WTC11 (cell line): ENCODE measurements at regions not wholly inside any gene's neighbourhood (a gene's known extent, or its start where the extent isn't known, plus 50 kb on each side); places are given as distances from the start of the nearest gene placed in this dataset.
A peak's percentile ranks its signal among the peaks of the same experiment; 100 is the strongest.

Experiments used
- ATAC-seq: fragments of 200-7000 bp; cut with Tn5 transposase; 2 replicates; pipeline ENCODE4 v1.10.0; 2021; ENCODE audit warnings: mild to moderate bottlenecking, moderate library complexity
- CTCF ChIA-PET: fragments of 300-600 bp; sonication (Branson Sonifier 250); formaldehyde crosslinking; loops from one replicate; lab custom pipeline; 2021; ENCODE audit warnings: antibody characterized with exemption; lab: Charles Lee
- POLR2A ChIA-PET: fragments of 350-600 bp; sonication (Branson Sonifier 250); formaldehyde crosslinking; loops from one replicate; lab custom pipeline; 2021; ENCODE audit warnings: antibody characterized with exemption; lab: Charles Lee
- DNase-seq: peaks from one replicate; pipeline ENCODE4 v3.0.0; 2021; ENCODE audit warnings: low spot score
- H3K27ac Mint-ChIP-seq: 2 replicates; pipeline ENCODE4 v1.8.0; 2021; ENCODE audit warnings: mixed read lengths
- H3K27me3 Mint-ChIP-seq: 2 replicates; pipeline ENCODE4 v1.8.0; 2021; ENCODE audit warnings: low read depth, mild to moderate bottlenecking, moderate library complexity, mixed read lengths
- H3K36me3 Mint-ChIP-seq: 2 replicates; pipeline ENCODE4 v1.8.0; 2021; ENCODE audit warnings: mixed read lengths
- H3K4me1 Mint-ChIP-seq: 2 replicates; pipeline ENCODE4 v1.8.0; 2022; ENCODE audit warnings: mixed read lengths
- H3K4me3 Mint-ChIP-seq: 2 replicates; pipeline ENCODE4 v1.8.0; 2021; ENCODE audit warnings: mild to moderate bottlenecking, moderate library complexity, mixed read lengths
- H3K9me3 Mint-ChIP-seq: 2 replicates; pipeline ENCODE4 v1.8.0; 2021; ENCODE audit warnings: mixed read lengths
- AFF4 ChIP-seq: sonication (generic); formaldehyde crosslinking; IDR thresholded peaks from 2 replicates; pipeline ENCODE4 v1.8.1; 2023; ENCODE audit warnings: mild to moderate bottlenecking, missing genetic modification reagents, borderline replicate concordance
- E2F1 ChIP-seq: sonication (generic); formaldehyde crosslinking; IDR thresholded peaks from 2 replicates; pipeline ENCODE4 v1.8.0; 2022; ENCODE audit warnings: mild to moderate bottlenecking, missing genetic modification reagents
- FOXP1 ChIP-seq: sonication (generic); formaldehyde crosslinking; IDR thresholded peaks from 2 replicates; pipeline ENCODE4 v1.8.0; 2022; ENCODE audit warnings: missing genetic modification reagents, mild to moderate bottlenecking, moderate library complexity, borderline replicate concordance
- GABPB1 ChIP-seq: sonication (generic); formaldehyde crosslinking; IDR thresholded peaks from 2 replicates; pipeline ENCODE4 v1.8.1; 2023; ENCODE audit warnings: mild to moderate bottlenecking, missing genetic modification reagents
- GTF2I ChIP-seq: fragments of 250-450 bp; sonication (Bioruptor Pico); conservative IDR thresholded peaks from 2 replicates; pipeline ENCODE4 v1.4.0; 2021; ENCODE audit warnings: mild to moderate bottlenecking
- HMGA2 ChIP-seq: fragments of 250-450 bp; sonication (Bioruptor Pico); IDR thresholded peaks from 2 replicates; pipeline ENCODE4 v1.4.0; 2021; ENCODE audit warnings: mild to moderate bottlenecking, moderate library complexity
- JUN ChIP-seq: sonication (generic); formaldehyde crosslinking; IDR thresholded peaks from 2 replicates; pipeline ENCODE4 v1.8.0; 2023; ENCODE audit warnings: mild to moderate bottlenecking, missing genetic modification reagents
- MAX ChIP-seq: sonication (generic); formaldehyde crosslinking; IDR thresholded peaks from 2 replicates; pipeline ENCODE4 v1.8.0; 2022; ENCODE audit warnings: mild to moderate bottlenecking, missing genetic modification reagents
- MYBL2 ChIP-seq: sonication (generic); formaldehyde crosslinking; IDR thresholded peaks from 2 replicates; pipeline ENCODE4 v1.8.1; 2023; ENCODE audit warnings: mild to moderate bottlenecking, moderate library complexity, missing genetic modification reagents
- OVOL2 ChIP-seq: fragments of 250-450 bp; sonication (Bioruptor Pico); IDR thresholded peaks from 2 replicates; pipeline ENCODE4 v1.9.0; 2021; ENCODE audit warnings: mild to moderate bottlenecking, borderline replicate concordance
- PRDM15 ChIP-seq: sonication (generic); formaldehyde crosslinking; IDR thresholded peaks from 2 replicates; pipeline ENCODE4 v1.8.0; 2022; ENCODE audit warnings: missing genetic modification reagents
- PREB ChIP-seq: sonication (generic); formaldehyde crosslinking; IDR thresholded peaks from 2 replicates; pipeline ENCODE4 v1.8.1; 2022; ENCODE audit warnings: mild to moderate bottlenecking, missing genetic modification reagents, moderate library complexity, borderline replicate concordance
- SP1 ChIP-seq: sonication (generic); formaldehyde crosslinking; conservative IDR thresholded peaks from 2 replicates; pipeline ENCODE4 v1.8.1; 2022; ENCODE audit warnings: missing genetic modification reagents
- STAT6 ChIP-seq: sonication (generic); formaldehyde crosslinking; conservative IDR thresholded peaks from 2 replicates; pipeline ENCODE4 v1.8.1; 2023; ENCODE audit warnings: mild to moderate bottlenecking, low read depth, missing genetic modification reagents, moderate library complexity
- USF1 ChIP-seq: sonication (generic); formaldehyde crosslinking; IDR thresholded peaks from 2 replicates; pipeline ENCODE4 v1.8.0; 2022; ENCODE audit warnings: mild to moderate bottlenecking, missing genetic modification reagents
- ZNF425 ChIP-seq: fragments of 250-450 bp; sonication (Bioruptor Pico); conservative IDR thresholded peaks from 2 replicates; pipeline ENCODE4 v1.9.0; 2021; ENCODE audit warnings: mild to moderate bottlenecking

GRCh38 chr1:187053876-187054275 is 225.1 kb downstream of the PLA2G4A start:
- Mint-ChIP-seq H3K9me3 (no peaks in the 10 kb centered on the region), H3K36me3 (no peaks in the 10 kb centered on the region), H3K4me3 (no peak overlapping the region), H3K4me1 (peaks cover 12% of the 10 kb centered on the region), H3K27me3 (no peaks in the 10 kb centered on the region), H3K27ac (no peak overlapping the region)
- TF ChIP-seq PRDM15: no peak
- no peak for TF ChIP-seq MYBL2
- TF ChIP-seq JUN (CRISPR knock-in tag): no peak
- no peak for TF ChIP-seq GABPB1 (CRISPR knock-in tag)
- TF ChIP-seq SP1 (CRISPR knock-in tag): no peak
- no peak for TF ChIP-seq MAX
- TF ChIP-seq AFF4 (CRISPR knock-in tag): no peak
- no peak for TF ChIP-seq STAT6 (CRISPR knock-in tag)
- TF ChIP-seq USF1 (CRISPR knock-in tag): no peak
- TF ChIP-seq GTF2I (CRISPR knock-in tag): no peak
- TF ChIP-seq PREB: no peak
- TF ChIP-seq OVOL2 (CRISPR knock-in tag): no peak
- TF ChIP-seq HMGA2 (CRISPR knock-in tag): no peak
- TF ChIP-seq FOXP1 (CRISPR knock-in tag): no peak
- no peak for TF ChIP-seq ZNF425 (CRISPR knock-in tag)
- no peak for TF ChIP-seq E2F1 (CRISPR knock-in tag)
- DNase-seq: no peak
- POLR2A ChIA-PET: interaction anchor here (0.7 kb wide), 1 partner anchor 700 kb away, joined by 8 read pairs; no protein-coding TSS in a partner anchor
- CTCF ChIA-PET: interaction anchor here (0.7 kb wide), 1 partner anchor 73 kb away, joined by 5 read pairs; no protein-coding TSS in a partner anchor
- peak; percentile 79 for ATAC-seq
